OCI-LY7 (cell line): ENCODE measurements at regions not wholly inside any gene's neighbourhood (a gene's known extent, or its start where the extent isn't known, plus 50 kb on each side); places are given as distances from the start of the nearest gene placed in this dataset.

Experiments
- BruUV-seq: library from RNA; stranded (reverse); fragments of 400-500 nt; replicated peaks from 2 replicates; lab custom pipeline; 2021; lab: Mats Ljungman, UMichigan
- CTCF ChIA-PET: fragments of 300-600 bp; sonication (Branson Sonifier 250); formaldehyde crosslinking; loops from one replicate; lab custom pipeline; 2022; ENCODE audit warnings: antibody characterized with exemption; ENCODE audit not compliant: unreplicated experiment; lab: Charles Lee
- POLR2A ChIA-PET: fragments of 300-600 bp; sonication (Branson Sonifier 250); formaldehyde crosslinking; loops from one replicate; lab custom pipeline; 2022; ENCODE audit warnings: antibody characterized with exemption; lab: Charles Lee
- DNase-seq: peaks from one replicate; pipeline ENCODE4 v3.0.0-alpha.2; 2015; ENCODE audit warnings: low spot score
- H2AFZ ChIP-seq: fragments of 200-600 bp; sonication (generic), shearing (Covaris generic); 2 replicates; pipeline ENCODE4 v1.6.1; 2014; ENCODE audit warnings: mild to moderate bottlenecking, antibody characterized with exemption, low read length, moderate library complexity
- H3K27ac ChIP-seq: fragments of 200-600 bp; sonication (generic); 2 replicates; pipeline ENCODE4 v1.5.1; 2014; ENCODE audit warnings: mixed run types, low read depth, mild to moderate bottlenecking, moderate library complexity, low read length, inconsistent platforms; ENCODE audit not compliant: poor library complexity, severe bottlenecking
- H3K36me3 ChIP-seq: fragments of 200-600 bp; sonication (generic); 2 replicates; pipeline ENCODE4 v1.6.1; 2014; ENCODE audit warnings: mild to moderate bottlenecking, antibody characterized with exemption, low read length, moderate library complexity, mixed read lengths; ENCODE audit not compliant: insufficient read depth
- H3K4me1 ChIP-seq: fragments of 200-600 bp; sonication (generic); 2 replicates; pipeline ENCODE4 v1.5.1; 2014; ENCODE audit warnings: mild to moderate bottlenecking, low read length; ENCODE audit not compliant: insufficient read depth, poor library complexity, severe bottlenecking
- H3K4me2 ChIP-seq: fragments of 200-600 bp; sonication (generic); 2 replicates; pipeline ENCODE4 v1.6.1; 2014; ENCODE audit warnings: mild to moderate bottlenecking, low read length
- H3K4me3 ChIP-seq: fragments of 200-600 bp; sonication (generic); 2 replicates; pipeline ENCODE4 v1.5.1; 2014; ENCODE audit warnings: mild to moderate bottlenecking, low read depth, low read length; ENCODE audit not compliant: poor library complexity, severe bottlenecking
- H3K79me2 ChIP-seq: fragments of 200-600 bp; sonication (generic); 2 replicates; pipeline ENCODE4 v1.6.1; 2016; ENCODE audit warnings: low read depth, mild to moderate bottlenecking, low read length, moderate library complexity, mixed read lengths; ENCODE audit not compliant: insufficient read depth
- H3K9me2 ChIP-seq: fragments of 200-600 bp; sonication (generic); 2 replicates; pipeline ENCODE4 v1.6.1; 2016; ENCODE audit warnings: mild to moderate bottlenecking, low read length, mixed read lengths; ENCODE audit not compliant: insufficient read depth
- H3K9me3 ChIP-seq: fragments of 200-600 bp; sonication (generic); 2 replicates; pipeline ENCODE4 v1.6.1; 2014; ENCODE audit warnings: mild to moderate bottlenecking, mixed run types, low read length, mixed read lengths
- H4K20me1 ChIP-seq: fragments of 200-600 bp; sonication (generic); 2 replicates; pipeline ENCODE4 v1.6.1; 2014; ENCODE audit warnings: mild to moderate bottlenecking, antibody characterized with exemption, low read length, moderate library complexity, mixed read lengths; ENCODE audit not compliant: insufficient read depth
- CTCF ChIP-seq: fragments of 200-600 bp; sonication (generic); conservative IDR thresholded peaks from 2 replicates; pipeline ENCODE4 v1.5.1; 2014; ENCODE audit warnings: mild to moderate bottlenecking, antibody characterized with exemption, low read length, moderate library complexity, mixed read lengths
- EZH2phosphoT487 ChIP-seq: fragments of 200-600 bp; sonication (generic); IDR thresholded peaks from 2 replicates; pipeline ENCODE4 v1.6.1; 2018; ENCODE audit warnings: low read depth, borderline replicate concordance, mild to moderate bottlenecking, mixed run types, antibody characterized with exemption, low read length, moderate library complexity, mixed read lengths
- intact Hi-C: fragments of 100-400 bp; cut with micrococcal nuclease; formaldehyde crosslinking; loops from one replicate; pipeline ENCODE4 v1.10.0; 2022; ENCODE audit not compliant: unreplicated experiment

- Histone ChIP-seq H2AFZ (no peak overlapping the region), H3K79me2 (no peaks in the 10 kb centered on the region), H3K36me3 (no peaks in the 10 kb centered on the region), H3K4me2 (no peak overlapping the region), H3K27ac (no peak overlapping the region), H3K9me2 (no peaks in the 10 kb centered on the region), H3K4me3 (no peak overlapping the region), H3K4me1 (no peaks in the 10 kb centered on the region), H4K20me1 (no peaks in the 10 kb centered on the region), H3K9me3 (no peaks in the 10 kb centered on the region)
- no peak for DNase-seq
- CTCF ChIA-PET = no interaction called here
- intact Hi-C loops = no loop called here
- no peak for TF ChIP-seq CTCF
- no peak for TF ChIP-seq EZH2phosphoT487
- BruUV-seq = no TSS peak
- POLR2A ChIA-PET = interaction anchor here (0.5 kb wide), 1 partner anchor 15 kb away, joined by 3 read pairs; no protein-coding TSS in a partner anchor
Measured at GRCh38 chr12:115672086-115672485, 605.4 kb downstream of the MED13L start.

- no TSS peak for BruUV-seq
- CTCF ChIA-PET = no interaction called here
- Histone ChIP-seq H3K4me3 (no peak overlapping the region), H4K20me1 (no peaks in the 10 kb centered on the region), H3K9me3 (no peaks in the 10 kb centered on the region), H3K27ac (no peak overlapping the region), H2AFZ (no peak overlapping the region), H3K4me1 (no peaks in the 10 kb centered on the region), H3K4me2 (no peak overlapping the region), H3K36me3 (no peaks in the 10 kb centered on the region), H3K9me2 (no peaks in the 10 kb centered on the region), H3K79me2 (no peaks in the 10 kb centered on the region)
- DNase-seq = no peak
- no peak for TF ChIP-seq CTCF
- no peak for TF ChIP-seq EZH2phosphoT487
- intact Hi-C loops = no loop called here
- POLR2A ChIA-PET = no interaction called here
Measured at GRCh38 chr12:115670869-115671268, 606.6 kb downstream of the MED13L start.

- POLR2A ChIA-PET = interaction anchor here (0.6 kb wide), 1 partner anchor 266 kb away, joined by 4 read pairs; no protein-coding TSS in a partner anchor
- H2AFZ ChIP-seq = no peak overlapping the region
- H3K4me3 ChIP-seq = no peak overlapping the region
- TF ChIP-seq EZH2phosphoT487 (no peak), CTCF (no peak)
- H3K9me2 ChIP-seq = no peaks in the 10 kb centered on the region
- no peak overlapping the region for H3K27ac ChIP-seq
- no peak overlapping the region for H3K4me2 ChIP-seq
- H3K9me3 ChIP-seq = no peaks in the 10 kb centered on the region
- intact Hi-C loops = no loop called here
- no TSS peak for BruUV-seq
- no peaks in the 10 kb centered on the region for H4K20me1 ChIP-seq
- no peaks in the 10 kb centered on the region for H3K79me2 ChIP-seq
- no peaks in the 10 kb centered on the region for H3K36me3 ChIP-seq
- CTCF ChIA-PET = no interaction called here
- no peaks in the 10 kb centered on the region for H3K4me1 ChIP-seq
- DNase-seq = no peak
Measured at GRCh38 chr12:115667116-115667515, 610.4 kb downstream of the MED13L start.
